ENCODE measurements at regions not wholly inside any gene's neighbourhood (a gene's known extent, or its start where the extent isn't known, plus 50 kb on each side); places are given as distances from the start of the nearest gene placed in this dataset.

DNA sequence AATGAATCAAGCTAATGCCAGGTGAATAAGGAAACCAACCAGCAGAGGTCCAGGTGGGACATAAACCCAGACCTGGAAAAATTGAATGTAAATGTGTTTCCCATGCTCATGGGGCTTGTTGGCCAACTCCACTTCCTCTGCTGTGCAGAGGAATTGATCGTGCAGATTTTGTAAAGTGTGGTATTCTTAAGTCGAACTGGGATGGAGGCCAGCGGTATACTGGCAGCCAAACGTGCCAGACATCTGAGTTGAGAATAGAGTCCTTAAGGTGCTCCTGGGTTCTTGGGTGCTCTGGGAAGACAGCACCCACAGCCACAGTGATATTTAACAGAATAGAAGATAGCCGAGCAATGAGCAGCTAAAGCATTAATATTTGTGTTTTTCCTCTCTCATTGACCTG, 146.5 kb upstream of the LGALSL start:
- TF ChIP-seq, protein P1, sequence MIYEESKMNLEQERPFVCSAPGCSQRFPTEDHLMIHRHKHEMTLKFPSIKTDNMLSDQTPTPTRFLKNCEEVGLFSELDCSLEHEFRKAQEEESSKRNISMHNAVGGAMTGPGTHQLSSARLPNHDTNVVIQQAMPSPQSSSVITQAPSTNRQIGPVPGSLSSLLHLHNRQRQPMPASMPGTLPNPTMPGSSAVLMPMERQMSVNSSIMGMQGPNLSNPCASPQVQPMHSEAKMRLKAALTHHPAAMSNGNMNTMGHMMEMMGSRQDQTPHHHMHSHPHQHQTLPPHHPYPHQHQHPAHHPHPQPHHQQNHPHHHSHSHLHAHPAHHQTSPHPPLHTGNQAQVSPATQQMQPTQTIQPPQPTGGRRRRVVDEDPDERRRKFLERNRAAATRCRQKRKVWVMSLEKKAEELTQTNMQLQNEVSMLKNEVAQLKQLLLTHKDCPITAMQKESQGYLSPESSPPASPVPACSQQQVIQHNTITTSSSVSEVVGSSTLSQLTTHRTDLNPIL (CRISPR knock-in tag; IDR thresholded peaks at IDR 0.05; ENCODE audit: low read depth) = no peak
- TF ChIP-seq RARB (CRISPR knock-in tag; IDR thresholded peaks at IDR 0.05) = no peak

Measured in SK-N-SH treated with all-trans-retinoic acid at 6 μM for 48 hours (cell line).